Prostate gland (tissue), 2 donors: ENCODE measurements at regions not wholly inside any gene's neighbourhood (a gene's known extent, or its start where the extent isn't known, plus 50 kb on each side); places are given as distances from the start of the nearest gene placed in this dataset.

Experiments used
- POLR2A ChIP-seq: fragments of 450-650 bp; IDR thresholded peaks from one replicate; pipeline ENCODE4 v1.6.1; 2016; ENCODE audit warnings: antibody characterized with exemption, mild to moderate bottlenecking
- TF ChIP-seq, protein P1 (sequence below), 4 experiments: fragments of 200-600 bp in 2 of 4; fragments of 450-650 bp in 2 of 4; sonication (generic) in 2 of 4; IDR thresholded peaks; 1 replicate in 3 of 4; 2 replicates in 1 of 4; pipeline ENCODE4 v1.5.1; 2016 to 2019; ENCODE audit warnings: antibody characterized with exemption in 4 of 4, mild to moderate bottlenecking in 2 of 4, moderate library complexity in 2 of 4

GRCh38 chr2:168315331-168316072 lies 68.1 kb upstream of the STK39 start:
- no peak for TF ChIP-seq POLR2A
- TF ChIP-seq, protein P1, sequence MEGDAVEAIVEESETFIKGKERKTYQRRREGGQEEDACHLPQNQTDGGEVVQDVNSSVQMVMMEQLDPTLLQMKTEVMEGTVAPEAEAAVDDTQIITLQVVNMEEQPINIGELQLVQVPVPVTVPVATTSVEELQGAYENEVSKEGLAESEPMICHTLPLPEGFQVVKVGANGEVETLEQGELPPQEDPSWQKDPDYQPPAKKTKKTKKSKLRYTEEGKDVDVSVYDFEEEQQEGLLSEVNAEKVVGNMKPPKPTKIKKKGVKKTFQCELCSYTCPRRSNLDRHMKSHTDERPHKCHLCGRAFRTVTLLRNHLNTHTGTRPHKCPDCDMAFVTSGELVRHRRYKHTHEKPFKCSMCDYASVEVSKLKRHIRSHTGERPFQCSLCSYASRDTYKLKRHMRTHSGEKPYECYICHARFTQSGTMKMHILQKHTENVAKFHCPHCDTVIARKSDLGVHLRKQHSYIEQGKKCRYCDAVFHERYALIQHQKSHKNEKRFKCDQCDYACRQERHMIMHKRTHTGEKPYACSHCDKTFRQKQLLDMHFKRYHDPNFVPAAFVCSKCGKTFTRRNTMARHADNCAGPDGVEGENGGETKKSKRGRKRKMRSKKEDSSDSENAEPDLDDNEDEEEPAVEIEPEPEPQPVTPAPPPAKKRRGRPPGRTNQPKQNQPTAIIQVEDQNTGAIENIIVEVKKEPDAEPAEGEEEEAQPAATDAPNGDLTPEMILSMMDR (IDR thresholded peaks at IDR 0.05), result no peak
